CD4-positive, CD25-positive, alpha-beta regulatory T cell (primary cell): ENCODE measurements at regions not wholly inside any gene's neighbourhood (a gene's known extent, or its start where the extent isn't known, plus 50 kb on each side); places are given as distances from the start of the nearest gene placed in this dataset.

Experiments
- ATAC-seq, 2 donors: fragments of 150-1000 bp; cut with Tn5 transposase; one replicate each; pipeline ENCODE4 v1.10.0; 2021; ENCODE audit warnings: low read depth in 2 of 2, moderate number of reproducible peaks in 2 of 2, moderate library complexity in 1 of 2
- DNase-seq, 3 donors: peaks; one replicate each; pipeline versions ENCODE4 v3.0.0 to v3.0.0-alpha.2; 2012 to 2022; ENCODE audit warnings: mixed read lengths in 1 of 3
- H3K27ac ChIP-seq: one replicate; pipeline ENCODE4 v1.7.0; 2013; ENCODE audit warnings: mild to moderate bottlenecking, low read length; ENCODE audit not compliant: insufficient read depth, poor library complexity, severe bottlenecking
- H3K27me3 ChIP-seq: one replicate; pipeline ENCODE4 v1.7.0; 2013; ENCODE audit warnings: low read length; ENCODE audit not compliant: control insufficient read depth, insufficient read depth
- H3K36me3 ChIP-seq: one replicate; pipeline ENCODE4 v1.7.0; 2013; ENCODE audit warnings: mild to moderate bottlenecking, low read length, moderate library complexity; ENCODE audit not compliant: control insufficient read depth, insufficient read depth
- H3K4me1 ChIP-seq: 2 replicates; pipeline ENCODE4 v1.7.0; 2013; ENCODE audit warnings: mild to moderate bottlenecking, low read length; ENCODE audit not compliant: insufficient read depth, control insufficient read depth, poor library complexity, severe bottlenecking
- H3K4me3 ChIP-seq: one replicate; pipeline ENCODE4 v1.7.0; 2013; ENCODE audit warnings: low read depth, mild to moderate bottlenecking, low read length, moderate library complexity
- H3K9me3 ChIP-seq, 2 experiments: 1 replicate in 1 of 2; 2 replicates in 1 of 2; pipeline ENCODE4 v1.7.0; 2013; ENCODE audit warnings: low read length in 2 of 2, mild to moderate bottlenecking in 1 of 2, moderate library complexity in 1 of 2; ENCODE audit not compliant: control insufficient read depth in 2 of 2
- H3K27ac Mint-ChIP-seq, 3 donors: one replicate each; pipeline ENCODE4 v1.8.0; 2020 to 2022; ENCODE audit warnings: mild to moderate bottlenecking in 3 of 3, mixed read lengths in 3 of 3, moderate library complexity in 2 of 3
- H3K27me3 Mint-ChIP-seq: one replicate; pipeline ENCODE4 v1.8.0; 2022; ENCODE audit warnings: mild to moderate bottlenecking, mixed read lengths
- H3K36me3 Mint-ChIP-seq: one replicate; pipeline ENCODE4 v1.8.0; 2020; ENCODE audit warnings: mixed read lengths
- H3K4me1 Mint-ChIP-seq, 4 donors: one replicate each; pipeline ENCODE4 v1.8.0; 2020 to 2022; ENCODE audit warnings: mixed read lengths in 4 of 4, mild to moderate bottlenecking in 1 of 4
- H3K4me3 Mint-ChIP-seq, 4 donors: one replicate each; pipeline ENCODE4 v1.8.0; 2020 to 2022; ENCODE audit warnings: mild to moderate bottlenecking in 4 of 4, mixed read lengths in 4 of 4, moderate library complexity in 3 of 4
- H3K9me3 Mint-ChIP-seq, 7 donors: one replicate each; pipeline ENCODE4 v1.8.0; 2020 to 2022; ENCODE audit warnings: mixed read lengths in 7 of 7, mild to moderate bottlenecking in 3 of 7, moderate library complexity in 2 of 7

DNA sequence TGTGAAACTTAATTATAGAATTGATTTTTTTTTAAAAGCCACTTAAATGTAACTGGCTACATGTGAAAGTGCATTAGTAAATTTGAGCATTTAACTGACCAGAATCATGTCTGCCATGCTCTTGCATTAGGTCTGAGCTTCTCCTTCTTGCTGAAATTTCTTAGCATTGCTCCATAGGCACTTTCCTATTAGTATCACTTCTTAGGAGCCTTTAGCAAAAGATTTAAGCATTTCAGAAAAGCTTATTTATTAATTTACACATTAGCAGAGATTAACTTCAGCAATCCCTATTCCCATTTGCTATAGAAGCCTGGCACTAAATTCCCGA, 211.0 kb downstream of the SNX18 start:
- H3K4me3 ChIP-seq, result no peak overlapping the region
- H3K36me3 Mint-ChIP-seq, result peaks cover under 1% of the 10 kb centered on the region
- H3K27me3 ChIP-seq, result peaks cover 3% of the 10 kb centered on the region
- ATAC-seq (no peak), DNase-seq (no peak)
- H3K4me1 ChIP-seq, result no peaks in the 10 kb centered on the region
- H3K4me3 Mint-ChIP-seq, result no peak overlapping the region
- H3K27ac ChIP-seq, result no peak overlapping the region
- H3K9me3 ChIP-seq, result no peaks in the 10 kb centered on the region
- H3K9me3 Mint-ChIP-seq, result peaks cover 0 to 5% (median 0%) of the 10 kb centered on the region in 7 donors
- H3K27ac Mint-ChIP-seq, result no peak overlapping the region
- H3K4me1 Mint-ChIP-seq, result no peaks in the 10 kb centered on the region
- peaks cover 31% of the 10 kb centered on the region for H3K27me3 Mint-ChIP-seq
- no peaks in the 10 kb centered on the region for H3K36me3 ChIP-seq

DNA sequence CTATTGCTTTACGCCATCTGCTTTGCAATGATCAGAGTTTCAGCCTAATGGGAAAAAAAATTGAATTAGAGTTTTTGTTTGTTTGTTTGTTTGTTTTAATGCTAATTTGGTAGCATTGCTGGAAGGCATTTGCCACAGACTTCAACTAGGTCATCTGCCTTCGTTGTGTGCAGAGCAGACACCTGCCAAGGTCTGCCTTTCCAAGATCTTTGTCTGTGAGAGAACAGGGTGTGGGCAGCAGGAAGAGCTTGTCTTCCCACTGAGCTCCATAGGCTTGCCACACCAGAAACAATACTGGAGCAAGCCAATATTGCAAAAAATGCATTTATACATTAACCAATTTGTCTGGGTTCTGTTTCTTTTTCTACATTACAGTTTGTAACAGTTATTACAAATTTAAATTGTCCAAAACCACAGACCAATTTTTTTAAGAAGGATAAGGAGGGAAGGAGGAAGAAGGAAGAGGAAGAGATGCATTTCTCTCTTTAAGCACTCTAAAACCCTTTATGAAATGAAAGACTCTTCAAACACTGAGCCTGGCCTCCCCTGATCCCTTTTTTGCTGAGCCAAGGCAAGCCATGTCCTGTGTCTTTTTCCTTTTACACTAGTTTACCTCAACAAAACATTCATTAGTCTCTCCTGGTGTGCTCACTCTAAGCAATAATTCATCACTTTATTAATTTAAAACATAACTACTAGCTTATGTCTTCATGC, 210.5 kb downstream of the SNX18 start:
- Histone ChIP-seq H3K9me3 (no peaks in the 10 kb centered on the region), H3K27ac (no peak overlapping the region), H3K27me3 (no peaks in the 10 kb centered on the region), H3K4me1 (no peaks in the 10 kb centered on the region), H3K4me3 (no peak overlapping the region), H3K36me3 (no peaks in the 10 kb centered on the region)
- Mint-ChIP-seq H3K4me3 (no peak overlapping the region), H3K36me3 (peaks cover 3% of the 10 kb centered on the region), H3K9me3 (peaks cover 0 to 5% (median 0%) of the 10 kb centered on the region in 7 donors), H3K27me3 (peaks cover 31% of the 10 kb centered on the region), H3K27ac (no peak overlapping the region), H3K4me1 (no peaks in the 10 kb centered on the region)
- DNase-seq, result no peak
- ATAC-seq, result no peak

DNA sequence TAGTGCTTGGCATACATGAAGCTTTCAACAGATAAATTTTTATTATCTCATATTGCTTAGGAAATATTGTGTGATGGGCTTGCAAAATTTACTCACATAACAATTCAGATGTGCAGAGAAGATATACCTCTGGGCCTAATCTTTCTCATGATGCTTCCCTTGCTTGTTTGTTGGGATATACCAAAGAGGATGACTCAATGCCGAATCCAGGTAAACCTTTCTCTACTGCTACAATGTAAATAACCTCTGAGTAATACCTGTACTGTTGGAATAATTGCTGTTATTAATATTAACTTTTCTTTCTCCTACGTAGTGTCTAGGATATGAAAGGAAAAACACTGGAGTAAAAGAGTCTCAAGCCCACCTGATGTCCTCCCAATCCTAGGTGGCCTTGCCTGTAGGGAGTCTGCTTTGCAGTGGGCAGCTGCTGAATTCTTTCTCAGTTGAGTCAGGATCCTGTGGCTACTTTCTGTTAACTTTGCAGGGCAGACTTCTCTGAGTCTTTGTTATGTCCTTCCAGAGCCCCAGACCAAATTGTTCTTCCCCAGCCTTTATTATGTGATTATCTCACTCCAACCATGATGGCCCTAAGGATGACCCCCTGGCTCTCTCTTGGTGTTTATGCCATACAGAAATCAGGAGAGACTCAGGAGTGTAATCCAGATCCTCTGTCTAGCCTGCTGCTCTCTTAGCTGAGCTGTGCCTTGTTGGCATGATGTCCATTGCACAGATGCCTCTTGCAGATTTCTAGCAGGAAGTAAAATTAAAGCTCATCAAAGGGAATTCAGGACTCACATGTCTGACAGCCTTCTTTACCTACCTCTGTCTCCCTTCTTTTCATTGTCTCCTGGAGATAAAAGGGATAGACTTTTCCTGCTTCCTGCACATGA, 208.1 kb downstream of the SNX18 start:
- peaks cover 3% of the 10 kb centered on the region for H3K36me3 Mint-ChIP-seq
- no peak for ATAC-seq
- peaks cover 0 to 2% (median 0%) of the 10 kb centered on the region in 4 donors for H3K4me1 Mint-ChIP-seq
- no peak overlapping the region for H3K4me3 Mint-ChIP-seq
- no peak overlapping the region for H3K4me3 ChIP-seq
- no peaks in the 10 kb centered on the region for H3K27me3 ChIP-seq
- no peak overlapping the region for H3K27ac ChIP-seq
- no peaks in the 10 kb centered on the region for H3K9me3 ChIP-seq
- no peaks in the 10 kb centered on the region for H3K4me1 ChIP-seq
- DNase-seq, result no peak
- peaks cover 27% of the 10 kb centered on the region for H3K27me3 Mint-ChIP-seq
- H3K27ac Mint-ChIP-seq, result no peak overlapping the region
- H3K36me3 ChIP-seq, result no peaks in the 10 kb centered on the region
- H3K9me3 Mint-ChIP-seq, result peaks cover 0 to 5% (median 0%) of the 10 kb centered on the region in 7 donors

DNA sequence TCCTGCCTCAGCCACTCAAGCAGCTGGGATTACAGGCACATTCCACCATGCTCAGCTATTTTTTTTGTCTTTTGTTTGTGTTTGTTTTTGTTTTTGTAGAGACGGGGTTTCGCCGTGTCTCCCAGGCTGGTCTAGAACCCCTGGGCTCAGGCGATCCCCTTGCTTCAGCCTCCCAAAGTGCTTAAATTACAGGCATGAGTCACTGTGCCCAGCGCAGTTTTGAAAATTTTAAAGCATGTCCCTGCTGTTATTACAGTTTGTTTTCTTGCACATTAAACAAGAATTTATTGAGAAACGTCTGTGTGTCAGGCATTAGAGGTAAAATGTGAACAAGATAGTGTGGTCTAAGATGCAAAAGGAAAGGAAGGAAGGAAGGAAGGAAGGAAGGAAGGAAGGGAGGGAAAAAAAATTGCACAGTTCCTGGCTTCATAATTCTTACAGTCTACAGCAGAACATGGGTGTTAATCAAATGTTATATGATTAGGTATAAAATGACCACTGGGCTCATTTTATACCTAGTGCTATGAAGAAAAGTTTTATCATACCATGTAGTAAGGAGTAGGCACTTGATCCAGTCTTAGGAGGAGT, 205.4 kb downstream of the SNX18 start:
- Mint-ChIP-seq H3K4me1 (peaks cover 4 to 6% (median 5%) of the 10 kb centered on the region in 4 donors), H3K27ac (no peak overlapping the region)
- ATAC-seq, result no peak

DNA sequence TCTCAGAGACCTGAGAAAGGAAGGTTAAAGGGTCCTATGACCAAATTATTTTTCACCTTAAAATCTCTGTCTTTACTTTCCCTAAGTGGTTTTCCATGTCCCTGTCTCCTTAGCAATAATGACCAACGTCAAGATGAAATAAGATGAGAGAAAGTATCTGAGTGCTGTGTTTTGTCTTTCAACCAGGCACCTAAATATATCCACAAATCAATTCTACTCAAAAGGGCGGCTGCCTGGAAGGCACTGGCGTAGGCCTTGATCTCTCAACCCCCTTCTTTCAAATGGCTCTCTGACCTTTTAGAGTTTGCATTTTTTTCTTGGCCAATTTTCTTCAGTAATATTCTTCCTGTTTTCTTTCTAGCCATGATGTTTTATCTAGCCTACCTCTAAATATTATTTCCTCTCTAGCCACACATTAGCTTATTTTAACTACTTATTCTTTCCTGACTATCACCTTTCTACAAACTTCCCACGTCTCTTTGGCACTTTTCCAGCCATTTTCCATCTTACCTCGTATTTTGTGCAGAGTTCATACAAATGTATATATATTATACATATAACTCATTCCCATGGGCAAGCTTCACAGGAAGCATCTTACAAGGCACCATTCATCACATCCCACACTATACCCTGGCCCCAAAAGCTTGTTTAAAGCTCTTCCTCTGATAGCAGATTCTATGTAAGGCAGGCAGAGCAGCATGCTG, 204.5 kb downstream of the SNX18 start:
- no peaks in the 10 kb centered on the region for H3K9me3 ChIP-seq
- H3K36me3 ChIP-seq, result no peaks in the 10 kb centered on the region
- H3K27ac ChIP-seq, result no peak overlapping the region
- H3K4me1 Mint-ChIP-seq, result peaks cover 5 to 14% (median 12%) of the 10 kb centered on the region in 4 donors
- ATAC-seq, result no peak
- no peak overlapping the region for H3K4me3 ChIP-seq
- H3K27me3 ChIP-seq, result no peaks in the 10 kb centered on the region
- H3K9me3 Mint-ChIP-seq, result peaks cover 0 to 5% (median 0%) of the 10 kb centered on the region in 7 donors
- peaks cover 3% of the 10 kb centered on the region for H3K36me3 Mint-ChIP-seq
- H3K4me1 ChIP-seq, result peaks cover 8% of the 10 kb centered on the region
- H3K4me3 Mint-ChIP-seq, result no peak overlapping the region
- peaks cover 8% of the 10 kb centered on the region for H3K27me3 Mint-ChIP-seq
- H3K27ac Mint-ChIP-seq, result no peak overlapping the region
- DNase-seq, result no peak

More for the DNA sequence above, 205.4 kb downstream of the SNX18 start:
- no peaks in the 10 kb centered on the region for H3K36me3 ChIP-seq
- H3K4me1 ChIP-seq, result no peaks in the 10 kb centered on the region
- H3K27ac ChIP-seq, result no peak overlapping the region
- no peak overlapping the region for H3K4me3 ChIP-seq
- Mint-ChIP-seq H3K4me3 (no peak overlapping the region), H3K27me3 (peaks cover 10% of the 10 kb centered on the region), H3K36me3 (peaks cover 3% of the 10 kb centered on the region), H3K9me3 (peaks cover 0 to 5% (median 0%) of the 10 kb centered on the region in 7 donors)
- no peaks in the 10 kb centered on the region for H3K9me3 ChIP-seq
- no peaks in the 10 kb centered on the region for H3K27me3 ChIP-seq
- no peak for DNase-seq

DNA sequence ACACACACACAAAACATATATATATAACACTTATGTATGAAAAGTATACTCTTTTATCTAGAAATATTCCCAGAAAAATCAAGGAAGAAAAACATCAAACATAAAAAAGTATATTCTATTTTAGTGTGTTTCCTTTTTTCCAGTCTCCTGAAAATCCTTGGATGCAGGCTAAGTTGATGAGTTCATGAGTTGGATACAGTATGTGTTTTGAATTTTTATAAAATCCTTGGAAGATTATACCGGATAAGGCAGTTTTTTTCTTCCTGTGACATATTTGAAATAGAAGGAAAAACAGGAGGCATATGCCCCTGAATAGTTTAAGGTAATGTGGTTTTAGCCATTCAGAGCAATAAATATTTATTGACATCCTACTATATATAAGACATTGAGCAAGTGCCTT, 203.6 kb downstream of the SNX18 start:
- H3K4me3 Mint-ChIP-seq, result no peak overlapping the region
- Histone ChIP-seq H3K4me1 (peaks cover 11% of the 10 kb centered on the region), H3K9me3 (no peaks in the 10 kb centered on the region), H3K4me3 (no peak overlapping the region), H3K27me3 (no peaks in the 10 kb centered on the region), H3K36me3 (no peaks in the 10 kb centered on the region), H3K27ac (no peak overlapping the region)
- H3K27ac Mint-ChIP-seq, result no peak overlapping the region
- no peaks in the 10 kb centered on the region for H3K27me3 Mint-ChIP-seq
- ATAC-seq, result no peak
- no peak for DNase-seq
- peaks cover 3% of the 10 kb centered on the region for H3K36me3 Mint-ChIP-seq
- peaks cover 0 to 5% (median 0%) of the 10 kb centered on the region in 7 donors for H3K9me3 Mint-ChIP-seq
- H3K4me1 Mint-ChIP-seq, result peaks cover 5 to 20% (median 15%) of the 10 kb centered on the region in 4 donors

DNA sequence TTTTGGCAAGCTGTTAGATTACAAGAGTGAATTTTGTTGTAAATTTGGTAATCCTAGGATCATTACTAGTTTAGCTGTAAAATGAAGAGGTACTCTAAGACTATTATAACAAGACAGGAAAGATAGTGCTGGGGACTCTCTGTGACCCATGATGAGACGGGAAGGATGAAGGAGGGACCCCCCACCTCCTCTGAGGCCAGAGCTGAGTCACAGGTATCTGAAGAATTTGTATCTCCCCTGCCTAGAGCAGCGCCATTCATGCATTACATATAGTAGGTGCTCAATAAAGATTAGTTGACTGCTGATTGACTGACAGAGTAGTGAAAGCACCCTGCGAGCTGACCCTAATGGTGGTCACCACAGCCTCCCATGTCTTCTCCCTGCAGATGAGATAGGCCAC, 202.8 kb downstream of the SNX18 start:
- Histone ChIP-seq H3K9me3 (no peaks in the 10 kb centered on the region), H3K27ac (no peak overlapping the region), H3K4me1 (peaks cover 11% of the 10 kb centered on the region), H3K36me3 (no peaks in the 10 kb centered on the region), H3K4me3 (no peak overlapping the region), H3K27me3 (no peaks in the 10 kb centered on the region)
- Mint-ChIP-seq H3K27ac (peak overlapping the region in 1 of 3 donors; percentile 16), H3K27me3 (no peaks in the 10 kb centered on the region), H3K36me3 (peaks cover 3% of the 10 kb centered on the region), H3K4me1 (peaks cover 5 to 20% (median 15%) of the 10 kb centered on the region in 4 donors), H3K9me3 (peaks cover 0 to 5% (median 0%) of the 10 kb centered on the region in 7 donors), H3K4me3 (no peak overlapping the region)
- no peak for DNase-seq
- no peak for ATAC-seq
